GM19035 (cell line): ENCODE measurements at regions not wholly inside any gene's neighbourhood (a gene's known extent, or its start where the extent isn't known, plus 50 kb on each side); places are given as distances from the start of the nearest gene placed in this dataset.

Experiments used
- ATAC-seq: cut with Tn5 transposase; IDR thresholded peaks from one replicate; pipeline ENCODE4 v1.9.1; 2021; ENCODE audit not compliant: unreplicated experiment

- no peak for ATAC-seq
These were observed 764.7 kb downstream of the BRD1 start for GRCh38 chr22:49062802-49063544.

GRCh38 chr22:49062155-49062801, 765.4 kb downstream of the BRD1 start:
- ATAC-seq: no peak

GRCh38 chr22:49057910-49058309, 769.8 kb downstream of the BRD1 start:
- no peak for ATAC-seq

- ATAC-seq: no peak
These were observed 771.4 kb downstream of the BRD1 start for GRCh38 chr22:49056301-49056700.

GRCh38 chr22:49055406-49055805, 772.3 kb downstream of the BRD1 start:
- ATAC-seq: no peak

- ATAC-seq: no peak
These were observed 774.1 kb downstream of the BRD1 start for GRCh38 chr22:49053578-49053977.

GRCh38 chr22:49052560-49052959, 775.1 kb downstream of the BRD1 start:
- no peak for ATAC-seq

GRCh38 chr22:49052023-49052538, 775.6 kb downstream of the BRD1 start:
- no peak for ATAC-seq

GRCh38 chr22:49051491-49052022, 776.1 kb downstream of the BRD1 start:
- no peak for ATAC-seq

- no peak for ATAC-seq
These were observed 778.0 kb downstream of the BRD1 start for GRCh38 chr22:49049691-49050090.

GRCh38 chr22:49048591-49048990, 779.1 kb downstream of the BRD1 start:
- ATAC-seq: no peak

- ATAC-seq: no peak
These were observed 780.2 kb downstream of the BRD1 start for GRCh38 chr22:49047447-49047846.

GRCh38 chr22:49046546-49047361, 780.9 kb downstream of the BRD1 start:
- ATAC-seq: no peak

GRCh38 chr22:49046000-49046545, 781.6 kb downstream of the BRD1 start:
- no peak for ATAC-seq

- ATAC-seq: no peak
These were observed 782.4 kb downstream of the BRD1 start for GRCh38 chr22:49045276-49045675.

GRCh38 chr22:49044776-49045175, 782.9 kb downstream of the BRD1 start:
- no peak for ATAC-seq

GRCh38 chr22:49044091-49044490, 783.6 kb downstream of the BRD1 start:
- no peak for ATAC-seq

GRCh38 chr22:49042877-49043859, 784.5 kb downstream of the BRD1 start:
- no peak for ATAC-seq

GRCh38 chr22:49042066-49042465, 785.6 kb downstream of the BRD1 start:
- no peak for ATAC-seq
